Esophagus muscularis mucosa (tissue), 4 donors: ENCODE measurements at regions not wholly inside any gene's neighbourhood (a gene's known extent, or its start where the extent isn't known, plus 50 kb on each side); places are given as distances from the start of the nearest gene placed in this dataset.

Experiments used
- DNase-seq: peaks from one replicate; pipeline ENCODE4 v3.0.0-alpha.2; 2017; ENCODE audit errors: extremely low spot score
- H3K27ac ChIP-seq, 4 donors: fragments of 200-600 bp; sonication (generic); replicated peaks in 1 of 4; 1 replicate in 3 of 4; 2 replicates in 1 of 4; pipeline ENCODE4 v1.5.1; 2016 to 2019; ENCODE audit warnings: mild to moderate bottlenecking in 1 of 4
- H3K27me3 ChIP-seq, 4 donors: fragments of 200-600 bp; sonication (generic); one replicate each; pipeline versions ENCODE4 v1.5.1 to v1.6.0; 2016 to 2019
- H3K36me3 ChIP-seq, 4 donors: fragments of 200-600 bp; sonication (generic); one replicate each; pipeline ENCODE4 v1.5.1; 2016 to 2019
- H3K4me1 ChIP-seq, 4 donors: fragments of 200-600 bp; sonication (generic); one replicate each; pipeline ENCODE4 v1.5.1; 2016 to 2019
- H3K4me3 ChIP-seq, 4 donors: fragments of 200-600 bp; sonication (generic); 1 replicate in 2 of 4; 2 replicates in 2 of 4; pipeline ENCODE4 v1.5.1; 2016 to 2019; ENCODE audit warnings: mild to moderate bottlenecking in 4 of 4, moderate library complexity in 1 of 4
- H3K9me3 ChIP-seq, 4 donors: fragments of 200-600 bp; sonication (generic); 1 replicate in 3 of 4; 2 replicates in 1 of 4; pipeline ENCODE4 v1.5.1; 2016 to 2019
- EP300 ChIP-seq: sonication (generic); formaldehyde crosslinking; IDR thresholded peaks from one replicate; pipeline ENCODE4 v1.6.1; 2017; ENCODE audit warnings: antibody characterized with exemption
- POLR2A ChIP-seq: fragments of 450-650 bp; IDR thresholded peaks from one replicate; pipeline ENCODE4 v1.6.1; 2017; ENCODE audit warnings: antibody characterized with exemption, moderate library complexity, mild to moderate bottlenecking, low read depth
- POLR2AphosphoS5 ChIP-seq, 2 donors: sonication (generic); formaldehyde crosslinking; IDR thresholded peaks; one replicate each; pipeline ENCODE4 v1.6.1; 2017; ENCODE audit warnings: antibody characterized with exemption in 2 of 2
- WGBS: methylation state at CpG from one replicate; pipeline ENCODE4 v1.1.5; 2018; 5-methylcytosine and 5-hydroxymethylcytosine counted together
- intact Hi-C: fragments of 100-400 bp; cut with DNase I; formaldehyde crosslinking; loops from one replicate; pipeline ENCODE4 v1.15.1; 2023
- TF ChIP-seq, protein P1 (sequence below), 3 experiments: fragments of 200-600 bp in 2 of 3; fragments of 450-650 bp in 1 of 3; sonication (generic) in 2 of 3; IDR thresholded peaks; one replicate each; pipeline ENCODE4 v1.5.1; 2017 to 2019; ENCODE audit warnings: antibody characterized with exemption in 3 of 3, mild to moderate bottlenecking in 2 of 3, moderate library complexity in 1 of 3

- TF ChIP-seq POLR2A: no peak
- TF ChIP-seq POLR2AphosphoS5 (IDR thresholded peaks at IDR 0.05): no peak
- no peak for TF ChIP-seq EP300
- TF ChIP-seq, protein P1, sequence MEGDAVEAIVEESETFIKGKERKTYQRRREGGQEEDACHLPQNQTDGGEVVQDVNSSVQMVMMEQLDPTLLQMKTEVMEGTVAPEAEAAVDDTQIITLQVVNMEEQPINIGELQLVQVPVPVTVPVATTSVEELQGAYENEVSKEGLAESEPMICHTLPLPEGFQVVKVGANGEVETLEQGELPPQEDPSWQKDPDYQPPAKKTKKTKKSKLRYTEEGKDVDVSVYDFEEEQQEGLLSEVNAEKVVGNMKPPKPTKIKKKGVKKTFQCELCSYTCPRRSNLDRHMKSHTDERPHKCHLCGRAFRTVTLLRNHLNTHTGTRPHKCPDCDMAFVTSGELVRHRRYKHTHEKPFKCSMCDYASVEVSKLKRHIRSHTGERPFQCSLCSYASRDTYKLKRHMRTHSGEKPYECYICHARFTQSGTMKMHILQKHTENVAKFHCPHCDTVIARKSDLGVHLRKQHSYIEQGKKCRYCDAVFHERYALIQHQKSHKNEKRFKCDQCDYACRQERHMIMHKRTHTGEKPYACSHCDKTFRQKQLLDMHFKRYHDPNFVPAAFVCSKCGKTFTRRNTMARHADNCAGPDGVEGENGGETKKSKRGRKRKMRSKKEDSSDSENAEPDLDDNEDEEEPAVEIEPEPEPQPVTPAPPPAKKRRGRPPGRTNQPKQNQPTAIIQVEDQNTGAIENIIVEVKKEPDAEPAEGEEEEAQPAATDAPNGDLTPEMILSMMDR (IDR thresholded peaks at IDR 0.05): no peak
- H3K9me3 ChIP-seq: no peaks in the 10 kb centered on the region
- H3K36me3 ChIP-seq: no peaks in the 10 kb centered on the region
- WGBS: 83% methylated on average over 7 of the region's 7 CpGs
- no peak overlapping the region for H3K27ac ChIP-seq
- H3K4me3 ChIP-seq: no peak overlapping the region
- intact Hi-C loops: no loop called here
- no peaks in the 10 kb centered on the region for H3K4me1 ChIP-seq
- DNase-seq: no peak
- no peaks in the 10 kb centered on the region for H3K27me3 ChIP-seq
These were observed 707.1 kb upstream of the SPRY2 start for GRCh38 chr13:81048026-81048461.

GRCh38 chr13:81041761-81042160 lies 700.8 kb upstream of the SPRY2 start:
- WGBS: 42% methylated on average over 1 of the region's 1 CpG
- TF ChIP-seq POLR2AphosphoS5 (IDR thresholded peaks at IDR 0.05): no peak
- TF ChIP-seq, protein P1 (IDR thresholded peaks at IDR 0.05): no peak
- TF ChIP-seq EP300: no peak
- no peak for TF ChIP-seq POLR2A
- no peak overlapping the region for H3K4me3 ChIP-seq
- no peaks in the 10 kb centered on the region for H3K27me3 ChIP-seq
- H3K4me1 ChIP-seq: no peaks in the 10 kb centered on the region
- H3K36me3 ChIP-seq: no peaks in the 10 kb centered on the region
- H3K27ac ChIP-seq: no peak overlapping the region
- intact Hi-C loops: no loop called here
- DNase-seq: no peak
- H3K9me3 ChIP-seq: peaks cover 0 to 12% (median 0%) of the 10 kb centered on the region in 4 donors

DNA sequence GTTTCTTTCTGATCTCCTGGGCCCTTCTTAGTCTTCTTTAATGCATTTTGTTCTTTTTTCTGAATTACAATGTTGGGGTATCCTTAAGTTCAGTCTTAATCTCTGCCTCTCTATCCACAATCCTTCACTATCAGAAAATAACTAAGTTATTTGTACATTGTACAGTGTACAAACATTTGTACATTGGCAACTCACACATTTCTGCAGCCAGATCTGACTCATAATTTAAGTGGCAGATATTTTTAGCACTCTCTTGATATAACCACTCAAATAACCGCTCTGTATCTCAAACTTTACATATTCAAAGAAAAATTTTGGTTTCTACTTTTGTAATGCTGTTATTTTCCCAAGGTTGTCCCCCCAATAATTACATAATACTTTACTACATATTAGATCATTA lies 691.1 kb upstream of the SPRY2 start:
- no peaks in the 10 kb centered on the region for H3K27me3 ChIP-seq
- TF ChIP-seq POLR2A (no peak), POLR2AphosphoS5 (IDR thresholded peaks at IDR 0.05) (no peak), EP300 (no peak)
- TF ChIP-seq, protein P1 (IDR thresholded peaks at IDR 0.05): no peak
- WGBS: 76% methylated on average over 1 of the region's 1 CpG
- no peaks in the 10 kb centered on the region for H3K4me1 ChIP-seq
- H3K36me3 ChIP-seq: no peaks in the 10 kb centered on the region
- no peak overlapping the region for H3K4me3 ChIP-seq
- intact Hi-C loops: no loop called here
- H3K9me3 ChIP-seq: no peaks in the 10 kb centered on the region
- no peak for DNase-seq
- no peak overlapping the region for H3K27ac ChIP-seq

GRCh38 chr13:81025091-81025490 lies 684.2 kb upstream of the SPRY2 start:
- Histone ChIP-seq H3K27ac (no peak overlapping the region), H3K27me3 (no peaks in the 10 kb centered on the region), H3K4me1 (no peaks in the 10 kb centered on the region), H3K4me3 (no peak overlapping the region), H3K9me3 (peaks cover 0 to 20% (median 6%) of the 10 kb centered on the region in 4 donors), H3K36me3 (no peaks in the 10 kb centered on the region)
- intact Hi-C loops: no loop called here
- 64% methylated on average over 3 of the region's 3 CpGs for WGBS
- DNase-seq: no peak
- TF ChIP-seq, protein P1 (IDR thresholded peaks at IDR 0.05): no peak
- no peak for TF ChIP-seq EP300
- no peak for TF ChIP-seq POLR2A
- no peak for TF ChIP-seq POLR2AphosphoS5 (IDR thresholded peaks at IDR 0.05)

- H3K9me3 ChIP-seq: peaks cover 0 to 20% (median 6%) of the 10 kb centered on the region in 4 donors
- no peak for DNase-seq
- 89% methylated on average over 5 of the region's 5 CpGs for WGBS
- no peak overlapping the region for H3K27ac ChIP-seq
- no peak for TF ChIP-seq POLR2AphosphoS5 (IDR thresholded peaks at IDR 0.05)
- TF ChIP-seq EP300: no peak
- TF ChIP-seq, protein P1 (IDR thresholded peaks at IDR 0.05): no peak
- no peak for TF ChIP-seq POLR2A
- intact Hi-C loops: no loop called here
- no peaks in the 10 kb centered on the region for H3K4me1 ChIP-seq
- H3K4me3 ChIP-seq: no peak overlapping the region
- no peaks in the 10 kb centered on the region for H3K36me3 ChIP-seq
- H3K27me3 ChIP-seq: no peaks in the 10 kb centered on the region
These were observed 680.4 kb upstream of the SPRY2 start for GRCh38 chr13:81021284-81021840.
